OCI-LY7 (cell line): ENCODE measurements at regions not wholly inside any gene's neighbourhood (a gene's known extent, or its start where the extent isn't known, plus 50 kb on each side); places are given as distances from the start of the nearest gene placed in this dataset.

Experiments
- BruUV-seq: library from RNA; stranded (reverse); fragments of 400-500 nt; replicated peaks from 2 replicates; lab custom pipeline; 2021; lab: Mats Ljungman, UMichigan
- CTCF ChIA-PET: fragments of 300-600 bp; sonication (Branson Sonifier 250); formaldehyde crosslinking; loops from one replicate; lab custom pipeline; 2022; ENCODE audit warnings: antibody characterized with exemption; ENCODE audit not compliant: unreplicated experiment; lab: Charles Lee
- POLR2A ChIA-PET: fragments of 300-600 bp; sonication (Branson Sonifier 250); formaldehyde crosslinking; loops from one replicate; lab custom pipeline; 2022; ENCODE audit warnings: antibody characterized with exemption; lab: Charles Lee
- DNase-seq: peaks from one replicate; pipeline ENCODE4 v3.0.0-alpha.2; 2015; ENCODE audit warnings: low spot score
- H2AFZ ChIP-seq: fragments of 200-600 bp; sonication (generic), shearing (Covaris generic); 2 replicates; pipeline ENCODE4 v1.6.1; 2014; ENCODE audit warnings: mild to moderate bottlenecking, antibody characterized with exemption, low read length, moderate library complexity
- H3K27ac ChIP-seq: fragments of 200-600 bp; sonication (generic); 2 replicates; pipeline ENCODE4 v1.5.1; 2014; ENCODE audit warnings: mixed run types, low read depth, mild to moderate bottlenecking, moderate library complexity, low read length, inconsistent platforms; ENCODE audit not compliant: poor library complexity, severe bottlenecking
- H3K36me3 ChIP-seq: fragments of 200-600 bp; sonication (generic); 2 replicates; pipeline ENCODE4 v1.6.1; 2014; ENCODE audit warnings: mild to moderate bottlenecking, antibody characterized with exemption, low read length, moderate library complexity, mixed read lengths; ENCODE audit not compliant: insufficient read depth
- H3K4me1 ChIP-seq: fragments of 200-600 bp; sonication (generic); 2 replicates; pipeline ENCODE4 v1.5.1; 2014; ENCODE audit warnings: mild to moderate bottlenecking, low read length; ENCODE audit not compliant: insufficient read depth, poor library complexity, severe bottlenecking
- H3K4me2 ChIP-seq: fragments of 200-600 bp; sonication (generic); 2 replicates; pipeline ENCODE4 v1.6.1; 2014; ENCODE audit warnings: mild to moderate bottlenecking, low read length
- H3K4me3 ChIP-seq: fragments of 200-600 bp; sonication (generic); 2 replicates; pipeline ENCODE4 v1.5.1; 2014; ENCODE audit warnings: mild to moderate bottlenecking, low read depth, low read length; ENCODE audit not compliant: poor library complexity, severe bottlenecking
- H3K79me2 ChIP-seq: fragments of 200-600 bp; sonication (generic); 2 replicates; pipeline ENCODE4 v1.6.1; 2016; ENCODE audit warnings: low read depth, mild to moderate bottlenecking, low read length, moderate library complexity, mixed read lengths; ENCODE audit not compliant: insufficient read depth
- H3K9me2 ChIP-seq: fragments of 200-600 bp; sonication (generic); 2 replicates; pipeline ENCODE4 v1.6.1; 2016; ENCODE audit warnings: mild to moderate bottlenecking, low read length, mixed read lengths; ENCODE audit not compliant: insufficient read depth
- H3K9me3 ChIP-seq: fragments of 200-600 bp; sonication (generic); 2 replicates; pipeline ENCODE4 v1.6.1; 2014; ENCODE audit warnings: mild to moderate bottlenecking, mixed run types, low read length, mixed read lengths
- H4K20me1 ChIP-seq: fragments of 200-600 bp; sonication (generic); 2 replicates; pipeline ENCODE4 v1.6.1; 2014; ENCODE audit warnings: mild to moderate bottlenecking, antibody characterized with exemption, low read length, moderate library complexity, mixed read lengths; ENCODE audit not compliant: insufficient read depth
- CTCF ChIP-seq: fragments of 200-600 bp; sonication (generic); conservative IDR thresholded peaks from 2 replicates; pipeline ENCODE4 v1.5.1; 2014; ENCODE audit warnings: mild to moderate bottlenecking, antibody characterized with exemption, low read length, moderate library complexity, mixed read lengths
- EZH2phosphoT487 ChIP-seq: fragments of 200-600 bp; sonication (generic); IDR thresholded peaks from 2 replicates; pipeline ENCODE4 v1.6.1; 2018; ENCODE audit warnings: low read depth, borderline replicate concordance, mild to moderate bottlenecking, mixed run types, antibody characterized with exemption, low read length, moderate library complexity, mixed read lengths
- intact Hi-C: fragments of 100-400 bp; cut with micrococcal nuclease; formaldehyde crosslinking; loops from one replicate; pipeline ENCODE4 v1.10.0; 2022; ENCODE audit not compliant: unreplicated experiment

- no peak overlapping the region for H2AFZ ChIP-seq
- no peak overlapping the region for H3K27ac ChIP-seq
- H3K9me3 ChIP-seq, result no peaks in the 10 kb centered on the region
- no peak overlapping the region for H3K4me3 ChIP-seq
- no peaks in the 10 kb centered on the region for H3K79me2 ChIP-seq
- intact Hi-C loops, result no loop called here
- H3K9me2 ChIP-seq, result no peaks in the 10 kb centered on the region
- H3K36me3 ChIP-seq, result no peaks in the 10 kb centered on the region
- BruUV-seq, result no TSS peak
- ChIA-PET CTCF (no interaction called here), POLR2A (interaction anchor here (0.5 kb wide), 1 partner anchor 236 kb away, joined by 3 read pairs; no protein-coding TSS in a partner anchor)
- H4K20me1 ChIP-seq, result no peaks in the 10 kb centered on the region
- DNase-seq, result no peak
- TF ChIP-seq CTCF, result no peak
- no peak for TF ChIP-seq EZH2phosphoT487
- H3K4me2 ChIP-seq, result no peak overlapping the region
- no peaks in the 10 kb centered on the region for H3K4me1 ChIP-seq
Measured at GRCh38 chr22:34379825-34380224, 459.5 kb upstream of the LARGE1 start.

DNA sequence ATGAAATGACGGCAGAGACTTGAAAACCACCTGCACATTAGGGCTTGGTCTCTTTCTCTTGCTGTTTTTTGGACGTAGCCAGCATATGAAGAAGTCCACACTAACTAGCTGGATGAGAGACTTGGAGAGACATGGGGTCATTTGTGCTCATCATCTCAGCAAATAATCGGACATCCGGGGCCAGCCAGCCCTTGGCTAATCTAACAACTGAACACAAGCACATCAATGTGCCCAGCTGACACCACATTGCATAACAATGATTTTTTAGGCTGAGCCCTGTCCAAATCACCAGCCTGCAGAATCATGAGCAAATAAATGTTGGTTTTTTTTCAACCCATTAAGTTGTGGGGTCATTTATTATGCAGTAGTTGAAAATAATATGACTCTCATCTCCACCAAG is 460.3 kb upstream of the LARGE1 start:
- POLR2A ChIA-PET, result interaction anchor here (0.5 kb wide), 1 partner anchor 236 kb away, joined by 3 read pairs; no protein-coding TSS in a partner anchor

More for the DNA sequence above, 460.3 kb upstream of the LARGE1 start:
- BruUV-seq, result no TSS peak
- CTCF ChIA-PET, result no interaction called here
- H3K27ac ChIP-seq, result no peak overlapping the region
- H3K9me3 ChIP-seq, result no peaks in the 10 kb centered on the region
- no peaks in the 10 kb centered on the region for H4K20me1 ChIP-seq
- no peak overlapping the region for H2AFZ ChIP-seq
- H3K4me2 ChIP-seq, result no peak overlapping the region
- H3K36me3 ChIP-seq, result no peaks in the 10 kb centered on the region
- intact Hi-C loops, result no loop called here
- no peaks in the 10 kb centered on the region for H3K4me1 ChIP-seq
- no peak for DNase-seq
- H3K9me2 ChIP-seq, result no peaks in the 10 kb centered on the region
- H3K79me2 ChIP-seq, result no peaks in the 10 kb centered on the region
- TF ChIP-seq CTCF (no peak), EZH2phosphoT487 (no peak)
- no peak overlapping the region for H3K4me3 ChIP-seq
